SIG-M5 treated with dmso at 0.1 percent for 504 hours (cell line): ENCODE measurements at regions not wholly inside any gene's neighbourhood (a gene's known extent, or its start where the extent isn't known, plus 50 kb on each side); places are given as distances from the start of the nearest gene placed in this dataset.
A peak's percentile ranks its signal among the peaks of the same experiment; 100 is the strongest.
"Not testable (repeated sequence)": the region's sequence is repeated elsewhere in the genome, so short reads cannot be mapped to it uniquely, and the experiment has no call there.

ENCODE experiments used
- DNase-seq: peaks from one replicate; lab custom pipeline; 2025; ENCODE audit not compliant: unreplicated experiment; lab: John Stamatoyannopoulos, UW

- no peak for DNase-seq
Observed at GRCh38 chr3:6631376-6631775, 229.5 kb upstream of the GRM7 start.

- no peak for DNase-seq
Observed at GRCh38 chr3:6640907-6641306, 220.0 kb upstream of the GRM7 start.

- DNase-seq, result no peak
Observed at GRCh38 chr3:6644070-6644929, 216.6 kb upstream of the GRM7 start.

- no peak for DNase-seq
Observed at GRCh38 chr3:6654670-6655069, 206.2 kb upstream of the GRM7 start.

- DNase-seq, result no peak
Observed at GRCh38 chr3:6655275-6655674, 205.6 kb upstream of the GRM7 start.

GRCh38 chr3:6657591-6657990, 203.3 kb upstream of the GRM7 start:
- DNase-seq, result no peak

- no peak for DNase-seq
Observed at GRCh38 chr3:6667354-6667753, 193.6 kb upstream of the GRM7 start.

- DNase-seq, result no peak
Observed at GRCh38 chr3:6671363-6671762, 189.6 kb upstream of the GRM7 start.

- DNase-seq, result peak; percentile 11
Observed at GRCh38 chr3:6679510-6679909, 181.4 kb upstream of the GRM7 start.

GRCh38 chr3:6680119-6680806, 180.7 kb upstream of the GRM7 start:
- no peak for DNase-seq

GRCh38 chr3:6697285-6697684, 163.6 kb upstream of the GRM7 start:
- DNase-seq, result no peak

DNA sequence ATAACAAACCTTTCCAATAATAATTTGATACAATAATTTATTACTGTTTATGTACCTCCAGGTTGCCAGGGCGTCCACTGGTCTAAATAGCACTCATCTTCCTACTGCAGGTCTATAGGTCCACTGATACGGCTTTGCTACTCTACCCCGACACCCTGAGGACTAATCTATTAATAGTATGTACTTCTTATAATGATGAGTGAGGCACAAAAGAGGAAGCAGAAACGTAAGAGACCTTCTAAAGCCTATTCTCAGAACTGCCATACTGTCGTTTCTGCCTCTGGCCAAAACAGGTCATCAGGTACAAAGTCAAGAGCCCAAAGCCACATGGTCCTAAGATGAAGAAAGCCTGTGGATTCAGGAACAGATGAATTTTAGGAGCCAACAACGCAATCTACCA, 163.2 kb upstream of the GRM7 start:
- DNase-seq, result no peak

DNA sequence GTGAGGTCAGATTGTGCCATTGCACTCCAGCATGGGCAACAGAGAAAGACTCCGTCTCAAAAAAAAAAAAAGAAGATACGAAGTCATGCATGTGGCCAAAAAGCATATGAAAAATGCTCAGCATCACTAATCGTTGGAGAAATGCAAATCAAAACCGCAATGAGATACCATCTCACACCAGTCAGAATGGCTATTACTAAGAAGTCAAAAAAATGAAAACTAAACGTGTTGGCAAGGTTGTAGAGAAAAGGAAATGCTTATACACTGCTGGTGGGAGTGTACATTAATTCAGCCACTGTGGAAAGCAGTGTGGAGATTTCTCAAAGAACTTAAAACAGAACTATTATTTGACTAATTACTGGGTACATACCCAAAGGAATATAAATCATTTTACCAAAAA, 156.1 kb upstream of the GRM7 start:
- DNase-seq, result not testable (repeated sequence)

GRCh38 chr3:6706777-6707176, 154.1 kb upstream of the GRM7 start:
- no peak for DNase-seq

DNA sequence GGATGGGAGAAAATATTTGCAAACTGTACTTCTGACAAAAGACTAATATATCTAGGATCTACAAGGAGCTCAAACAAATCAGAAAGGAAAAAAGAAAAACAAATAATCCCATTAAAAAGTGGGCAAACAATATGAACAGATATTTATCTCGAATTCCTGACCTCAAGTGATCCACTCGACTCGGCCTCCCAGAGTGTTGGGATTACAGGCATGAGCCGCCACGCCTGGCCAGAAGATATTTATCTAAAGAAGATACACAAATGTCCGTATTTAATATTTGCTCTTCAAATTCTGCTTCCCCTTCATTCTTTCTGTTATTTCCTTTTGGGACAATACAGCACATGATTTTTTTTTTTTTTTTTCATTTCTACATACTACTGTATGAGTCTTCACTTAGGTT, 151.7 kb upstream of the GRM7 start:
- DNase-seq, result no peak

DNA sequence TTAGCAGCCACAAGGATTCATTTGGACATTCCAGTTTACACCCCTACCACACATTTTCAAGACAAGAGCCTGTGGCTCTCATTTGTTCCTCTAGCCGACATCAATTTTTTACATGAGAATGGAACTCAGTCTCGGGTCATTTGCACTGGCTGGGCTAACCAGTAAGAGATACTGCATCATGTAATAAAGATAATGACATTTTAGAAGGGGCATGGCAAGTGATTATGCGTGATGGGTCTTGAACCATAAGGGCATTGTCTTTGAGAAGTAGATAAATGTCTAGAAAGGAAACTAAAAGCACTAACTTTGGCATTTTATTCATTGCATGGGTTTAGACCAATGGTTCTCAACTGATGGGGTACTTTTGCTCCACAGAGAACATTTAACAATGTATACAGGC, 146.0 kb upstream of the GRM7 start:
- no peak for DNase-seq

DNA sequence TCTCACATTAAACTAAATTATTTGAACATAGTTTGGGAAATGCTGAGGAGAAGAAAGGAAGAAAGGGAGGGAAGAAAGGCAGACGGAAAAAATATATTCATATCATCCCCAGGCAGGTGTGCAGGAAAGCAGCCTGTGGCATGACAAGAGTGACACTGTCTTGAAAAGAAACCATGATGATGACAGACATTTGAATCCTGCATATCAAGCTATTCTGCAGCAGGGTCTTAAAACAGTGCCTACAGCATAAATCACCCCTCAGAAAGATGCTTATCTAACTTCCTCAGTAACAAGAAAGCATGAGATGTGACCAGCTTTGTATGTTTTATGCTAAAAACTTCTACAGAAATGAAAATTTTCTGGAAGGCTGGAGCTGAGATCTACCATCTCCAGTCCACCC, 144.5 kb upstream of the GRM7 start:
- no peak for DNase-seq

GRCh38 chr3:6717026-6717943, 143.6 kb upstream of the GRM7 start:
- no peak for DNase-seq

GRCh38 chr3:6719999-6720398, 140.9 kb upstream of the GRM7 start:
- DNase-seq, result no peak

DNA sequence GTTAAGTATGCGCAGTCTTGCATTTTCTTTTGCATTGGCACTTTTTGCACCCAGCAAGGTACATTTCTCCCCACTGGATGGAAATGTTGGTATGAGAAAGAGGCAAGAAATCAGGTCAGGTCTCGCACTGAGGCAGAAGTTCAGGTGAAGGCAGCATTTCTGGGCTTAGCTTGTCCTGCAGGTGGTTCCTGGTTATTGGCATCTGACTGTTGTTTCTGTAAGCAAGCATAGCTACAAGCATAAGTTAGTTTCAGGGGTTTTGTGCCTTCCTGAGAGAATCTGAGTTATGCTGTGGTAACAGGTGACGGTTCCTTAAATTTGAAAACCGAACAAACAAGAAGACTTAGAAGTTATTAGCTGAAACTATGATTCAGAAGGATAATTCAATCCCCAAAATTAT, 139.4 kb upstream of the GRM7 start:
- no peak for DNase-seq

DNA sequence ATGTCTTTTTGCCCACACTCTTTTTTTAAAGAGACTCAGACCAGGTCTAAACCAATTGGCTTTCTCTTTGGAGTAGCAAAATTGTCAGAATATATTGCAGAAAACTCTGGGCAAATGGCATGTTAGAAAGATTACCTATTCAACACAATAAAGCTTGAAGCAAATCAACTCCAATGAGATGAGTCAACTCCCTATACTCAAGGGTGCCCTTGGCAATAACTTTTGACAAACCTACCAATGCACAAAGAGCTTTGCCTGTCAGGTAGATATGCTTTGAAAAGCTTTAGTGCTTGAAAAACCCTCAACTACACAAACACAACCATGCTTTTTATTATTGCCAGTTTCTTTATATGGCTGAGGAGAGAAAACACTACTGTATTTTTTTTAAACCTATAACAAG, 137.7 kb upstream of the GRM7 start:
- DNase-seq, result no peak

DNA sequence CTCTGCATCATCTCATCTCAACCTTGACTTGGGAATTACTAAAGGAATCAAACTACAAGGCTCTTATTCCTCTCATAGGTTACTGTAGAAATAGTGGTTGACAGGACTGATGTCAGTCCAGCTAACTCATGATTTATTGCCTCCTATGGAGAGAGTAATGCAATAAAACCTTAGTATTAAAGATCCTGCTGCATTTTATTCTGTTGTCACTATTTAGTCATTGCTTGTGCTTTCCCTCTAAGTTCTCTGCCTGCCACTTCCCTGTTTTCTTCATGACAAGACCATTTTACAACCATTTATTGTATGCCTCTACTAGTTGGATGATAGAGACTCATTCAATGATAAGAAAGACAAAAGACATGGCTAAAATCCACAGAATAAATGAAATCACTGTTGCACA, 134.1 kb upstream of the GRM7 start:
- DNase-seq, result no peak
